ENCODE measurements at regions not wholly inside any gene's neighbourhood (a gene's known extent, or its start where the extent isn't known, plus 50 kb on each side); places are given as distances from the start of the nearest gene placed in this dataset.

GRCh38 chr5:13378091-13378490 is 566.4 kb downstream of the DNAH5 start:
- H3K9me3 Mint-ChIP-seq (ENCODE audit: unreplicated experiment): peaks cover 3% of the 10 kb centered on the region
- no peaks in the 10 kb centered on the region for H3K36me3 Mint-ChIP-seq (ENCODE audit: unreplicated experiment)
- no peak for TF ChIP-seq CTCF (IDR thresholded peaks at IDR 0.05; ENCODE audit: partially characterized antibody, unreplicated experiment)
- no peaks in the 10 kb centered on the region for H3K4me1 Mint-ChIP-seq (ENCODE audit: low read depth, unreplicated experiment)
- no peak overlapping the region for H3K27ac Mint-ChIP-seq (ENCODE audit: unreplicated experiment)
- no peak for DNase-seq
- H3K4me3 Mint-ChIP-seq (ENCODE audit: unreplicated experiment): no peak overlapping the region
- H3K27me3 Mint-ChIP-seq (ENCODE audit: unreplicated experiment): no peaks in the 10 kb centered on the region

- Mint-ChIP-seq H3K36me3 (ENCODE audit: unreplicated experiment) (no peaks in the 10 kb centered on the region), H3K27me3 (ENCODE audit: unreplicated experiment) (no peaks in the 10 kb centered on the region), H3K27ac (ENCODE audit: unreplicated experiment) (no peak overlapping the region), H3K4me3 (ENCODE audit: unreplicated experiment) (no peak overlapping the region), H3K4me1 (ENCODE audit: low read depth, unreplicated experiment) (no peaks in the 10 kb centered on the region), H3K9me3 (ENCODE audit: unreplicated experiment) (no peaks in the 10 kb centered on the region)
- no peak for DNase-seq
- TF ChIP-seq CTCF (IDR thresholded peaks at IDR 0.05; ENCODE audit: partially characterized antibody, unreplicated experiment): no peak
Observed at GRCh38 chr5:13359344-13359743, 585.1 kb downstream of the DNAH5 start.

GRCh38 chr5:13358342-13358741 is 586.1 kb downstream of the DNAH5 start:
- no peaks in the 10 kb centered on the region for H3K4me1 Mint-ChIP-seq (ENCODE audit: low read depth, unreplicated experiment)
- H3K36me3 Mint-ChIP-seq (ENCODE audit: unreplicated experiment): no peaks in the 10 kb centered on the region
- TF ChIP-seq CTCF (IDR thresholded peaks at IDR 0.05; ENCODE audit: partially characterized antibody, unreplicated experiment): no peak
- H3K27me3 Mint-ChIP-seq (ENCODE audit: unreplicated experiment): no peaks in the 10 kb centered on the region
- DNase-seq: no peak
- no peak overlapping the region for H3K4me3 Mint-ChIP-seq (ENCODE audit: unreplicated experiment)
- H3K9me3 Mint-ChIP-seq (ENCODE audit: unreplicated experiment): no peaks in the 10 kb centered on the region
- H3K27ac Mint-ChIP-seq (ENCODE audit: unreplicated experiment): no peak overlapping the region

GRCh38 chr5:13357929-13358328 is 586.6 kb downstream of the DNAH5 start:
- Mint-ChIP-seq H3K4me1 (ENCODE audit: low read depth, unreplicated experiment) (no peaks in the 10 kb centered on the region), H3K9me3 (ENCODE audit: unreplicated experiment) (no peaks in the 10 kb centered on the region), H3K27me3 (ENCODE audit: unreplicated experiment) (no peaks in the 10 kb centered on the region), H3K4me3 (ENCODE audit: unreplicated experiment) (no peak overlapping the region), H3K27ac (ENCODE audit: unreplicated experiment) (no peak overlapping the region), H3K36me3 (ENCODE audit: unreplicated experiment) (no peaks in the 10 kb centered on the region)
- DNase-seq: no peak
- TF ChIP-seq CTCF (IDR thresholded peaks at IDR 0.05; ENCODE audit: partially characterized antibody, unreplicated experiment): no peak

GRCh38 chr5:13356226-13356625 is 588.3 kb downstream of the DNAH5 start:
- no peak overlapping the region for H3K27ac Mint-ChIP-seq (ENCODE audit: unreplicated experiment)
- TF ChIP-seq CTCF (IDR thresholded peaks at IDR 0.05; ENCODE audit: partially characterized antibody, unreplicated experiment): no peak
- no peaks in the 10 kb centered on the region for H3K9me3 Mint-ChIP-seq (ENCODE audit: unreplicated experiment)
- DNase-seq: no peak
- H3K4me1 Mint-ChIP-seq (ENCODE audit: low read depth, unreplicated experiment): no peaks in the 10 kb centered on the region
- H3K4me3 Mint-ChIP-seq (ENCODE audit: unreplicated experiment): no peak overlapping the region
- H3K36me3 Mint-ChIP-seq (ENCODE audit: unreplicated experiment): no peaks in the 10 kb centered on the region
- H3K27me3 Mint-ChIP-seq (ENCODE audit: unreplicated experiment): no peaks in the 10 kb centered on the region
